HL-60 (cell line): ENCODE measurements at regions not wholly inside any gene's neighbourhood (a gene's known extent, or its start where the extent isn't known, plus 50 kb on each side); places are given as distances from the start of the nearest gene placed in this dataset.

Source experiments
- DNase-seq, 2 experiments: peaks; one replicate each; pipeline ENCODE4 v3.0.0-alpha.2; 2010 to 2020; ENCODE audit warnings: low read depth in 1 of 2, low spot score in 1 of 2
- H3K27ac ChIP-seq: fragments of 250-450 bp; sonication (Bioruptor Pico); replicated peaks from 2 replicates; pipeline ENCODE4 v1.5.1; 2020; ENCODE audit warnings: mild to moderate bottlenecking, moderate library complexity
- H3K27me3 ChIP-seq: fragments of 250-450 bp; sonication (Bioruptor Pico); 2 replicates; pipeline ENCODE4 v1.5.1; 2021; ENCODE audit warnings: mild to moderate bottlenecking, moderate library complexity; ENCODE audit not compliant: insufficient read depth, poor library complexity, severe bottlenecking
- H3K4me3 ChIP-seq: replicated peaks from 2 replicates; pipeline ENCODE4 v1.5.1; 2011; ENCODE audit warnings: mild to moderate bottlenecking, control low read depth, low read length; ENCODE audit not compliant: insufficient read depth
- CTCF ChIP-seq: IDR thresholded peaks from one replicate; pipeline ENCODE4 v1.5.1; 2011; ENCODE audit warnings: low read length, control low read depth, inconsistent platforms; ENCODE audit not compliant: insufficient read depth
- GABPA ChIP-seq: IDR thresholded peaks from 2 replicates; pipeline ENCODE4 v1.6.1; 2012; ENCODE audit warnings: low read depth
- POLR2AphosphoS5 ChIP-seq: IDR thresholded peaks from 2 replicates; pipeline ENCODE4 v1.6.1; 2012; ENCODE audit warnings: low read depth
- REST ChIP-seq: IDR thresholded peaks from 2 replicates; pipeline ENCODE4 v1.6.1; 2012; ENCODE audit warnings: low read depth; ENCODE audit not compliant: insufficient replicate concordance
- SPI1 ChIP-seq: IDR thresholded peaks from 2 replicates; pipeline ENCODE4 v1.6.1; 2012; ENCODE audit warnings: low read depth, mild to moderate bottlenecking, borderline replicate concordance

GRCh38 chr10:59085054-59085453, 91.4 kb upstream of the PHYHIPL start:
- Histone ChIP-seq H3K4me3 (no peak overlapping the region), H3K27me3 (no peaks in the 10 kb centered on the region), H3K27ac (no peak overlapping the region)
- TF ChIP-seq CTCF (no peak), POLR2AphosphoS5 (no peak), REST (no peak), SPI1 (no peak), GABPA (no peak)
- DNase-seq: no peak

GRCh38 chr10:59085711-59086502, 90.5 kb upstream of the PHYHIPL start:
- no peak for TF ChIP-seq CTCF
- no peak for TF ChIP-seq GABPA
- no peak for TF ChIP-seq SPI1
- no peak for TF ChIP-seq POLR2AphosphoS5
- TF ChIP-seq REST: no peak
- Histone ChIP-seq H3K4me3 (no peak overlapping the region), H3K27ac (no peak overlapping the region), H3K27me3 (no peaks in the 10 kb centered on the region)
- DNase-seq: no peak

- no peak for DNase-seq
- Histone ChIP-seq H3K27me3 (no peaks in the 10 kb centered on the region), H3K27ac (no peak overlapping the region), H3K4me3 (no peak overlapping the region)
- TF ChIP-seq SPI1 (no peak), REST (no peak), CTCF (no peak), GABPA (no peak), POLR2AphosphoS5 (no peak)
Observed at GRCh38 chr10:59087486-59087885, 89.0 kb upstream of the PHYHIPL start.
